Inflammatory macrophage (primary cell): ENCODE measurements at regions not wholly inside any gene's neighbourhood (a gene's known extent, or its start where the extent isn't known, plus 50 kb on each side); places are given as distances from the start of the nearest gene placed in this dataset.
"Not testable (repeated sequence)": the region's sequence is repeated elsewhere in the genome, so short reads cannot be mapped to it uniquely, and the experiment has no call there.

ENCODE experiments used
- DNase-seq, 2 donors: peaks; one replicate each; pipeline ENCODE4 v3.0.0-alpha.2; 2020 to 2022

GRCh38 chr15:62413786-62414185 lies 248.7 kb upstream of the C2CD4B start:
- DNase-seq = no peak

GRCh38 chr15:62415498-62415897 lies 250.4 kb upstream of the C2CD4B start:
- DNase-seq = no peak

- no peak for DNase-seq
Measured at GRCh38 chr15:62416526-62416925, 251.4 kb upstream of the C2CD4B start.

- no peak for DNase-seq
Measured at GRCh38 chr15:62417439-62417838, 252.4 kb upstream of the C2CD4B start.

- DNase-seq = not testable (repeated sequence)
Measured at GRCh38 chr15:62418496-62418895, 253.4 kb upstream of the C2CD4B start.

GRCh38 chr15:62419192-62419591 lies 254.1 kb upstream of the C2CD4B start:
- no peak for DNase-seq

- not testable (repeated sequence) for DNase-seq
Measured at GRCh38 chr15:62420371-62420770, 255.3 kb upstream of the C2CD4B start.

- DNase-seq = no peak
Measured at GRCh38 chr15:62421289-62421688, 256.2 kb upstream of the C2CD4B start.

GRCh38 chr15:62426387-62426956 lies 261.4 kb upstream of the C2CD4B start:
- no peak for DNase-seq

GRCh38 chr15:62428259-62428658 lies 263.2 kb upstream of the C2CD4B start:
- no peak for DNase-seq

GRCh38 chr15:62428851-62429598 lies 263.9 kb upstream of the C2CD4B start:
- no peak for DNase-seq

GRCh38 chr15:62430056-62430455 lies 265.0 kb upstream of the C2CD4B start:
- DNase-seq = no peak

- DNase-seq = no peak
Measured at GRCh38 chr15:62430552-62430951, 265.5 kb upstream of the C2CD4B start.

GRCh38 chr15:62431008-62431797 lies 266.1 kb upstream of the C2CD4B start:
- no peak for DNase-seq

GRCh38 chr15:62431817-62432216 lies 266.7 kb upstream of the C2CD4B start:
- no peak for DNase-seq

GRCh38 chr15:62432702-62433398 lies 267.8 kb upstream of the C2CD4B start:
- DNase-seq = no peak

GRCh38 chr15:62436235-62436634 lies 271.1 kb upstream of the C2CD4B start:
- no peak for DNase-seq

GRCh38 chr15:62437753-62438152 lies 272.7 kb upstream of the C2CD4B start:
- no peak for DNase-seq

- no peak for DNase-seq
Measured at GRCh38 chr15:62439543-62440016, 274.5 kb upstream of the C2CD4B start.

GRCh38 chr15:62440362-62441105 lies 275.4 kb upstream of the C2CD4B start:
- DNase-seq = no peak

- DNase-seq = no peak
Measured at GRCh38 chr15:62444104-62445022, 279.3 kb upstream of the C2CD4B start.
